ENCODE measurements at regions not wholly inside any gene's neighbourhood (a gene's known extent, or its start where the extent isn't known, plus 50 kb on each side); places are given as distances from the start of the nearest gene placed in this dataset.

GRCh38 chr13:76131551-76131950 is 495.4 kb downstream of the LMO7 start:
- H3K27ac Mint-ChIP-seq = no peak overlapping the region
- CTCF ChIA-PET = no interaction called here
- no peaks in the 10 kb centered on the region for H3K4me1 Mint-ChIP-seq
- POLR2A ChIA-PET = no interaction called here
- no peak for TF ChIP-seq CTCF (IDR thresholded peaks at IDR 0.05)
- intact Hi-C loops (cut with micrococcal nuclease) = no loop called here
- DNase-seq (no peak), ATAC-seq (ENCODE audit: low read depth) (no peak)
- H3K9me3 Mint-ChIP-seq = peaks cover 4% of the 10 kb centered on the region
- no peaks in the 10 kb centered on the region for H3K27me3 Mint-ChIP-seq
- no peaks in the 10 kb centered on the region for H3K36me3 Mint-ChIP-seq (ENCODE audit: low read depth)
- no peak overlapping the region for H3K4me3 Mint-ChIP-seq

DNA sequence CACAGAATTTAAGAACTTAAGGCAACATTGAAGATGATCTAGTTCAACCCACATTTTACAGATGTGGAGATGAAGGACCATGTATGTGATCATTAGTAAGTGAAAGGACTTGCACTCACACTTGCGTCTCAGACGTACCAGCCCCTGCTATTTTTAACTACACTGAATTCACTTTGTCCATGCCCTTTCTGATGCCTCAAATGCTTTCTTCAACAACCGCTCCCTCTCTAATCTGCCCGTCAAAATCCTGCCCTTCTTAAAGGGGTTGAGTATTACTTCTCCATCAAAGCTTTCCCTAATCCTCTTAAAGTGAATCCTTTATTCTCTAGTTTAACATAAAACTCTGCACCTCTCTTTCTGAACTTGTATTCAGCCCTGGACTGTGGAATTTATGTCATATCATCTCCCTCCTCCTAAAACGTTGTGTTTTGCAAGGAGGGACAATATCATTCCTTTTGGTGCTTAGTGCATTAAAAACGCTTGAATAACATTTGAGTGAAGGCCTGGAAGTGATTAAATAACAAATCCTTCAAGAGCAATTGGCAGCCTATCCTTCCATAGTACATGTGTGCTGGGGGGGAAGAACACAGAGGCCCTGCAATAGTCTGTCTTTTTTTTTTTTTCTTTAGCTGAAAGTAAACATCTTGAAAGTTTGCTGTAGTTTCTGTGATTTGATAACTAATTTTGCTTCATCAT is 493.3 kb downstream of the LMO7 start:
- Mint-ChIP-seq H3K27ac (no peak overlapping the region), H3K9me3 (peaks cover 4% of the 10 kb centered on the region), H3K27me3 (no peaks in the 10 kb centered on the region), H3K4me3 (no peak overlapping the region), H3K36me3 (ENCODE audit: low read depth) (no peaks in the 10 kb centered on the region), H3K4me1 (no peaks in the 10 kb centered on the region)
- no peak for DNase-seq
- intact Hi-C loops (cut with micrococcal nuclease) = no loop called here
- POLR2A ChIA-PET = no interaction called here
- CTCF ChIA-PET = interaction anchor here (0.6 kb wide), 1 partner anchor 38 kb away, joined by 3 read pairs; no protein-coding TSS in a partner anchor
- no peak for TF ChIP-seq CTCF (IDR thresholded peaks at IDR 0.05)
- ATAC-seq (ENCODE audit: low read depth) = no peak

- Mint-ChIP-seq H3K27ac (no peak overlapping the region), H3K36me3 (ENCODE audit: low read depth) (no peaks in the 10 kb centered on the region)
Measured at GRCh38 chr13:76127922-76128321, 491.8 kb downstream of the LMO7 start.

GRCh38 chr13:76123548-76123947 is 487.4 kb downstream of the LMO7 start:
- ATAC-seq (ENCODE audit: low read depth) (no peak), DNase-seq (no peak)
- intact Hi-C loops (cut with micrococcal nuclease) = no loop called here
- Mint-ChIP-seq H3K4me1 (no peaks in the 10 kb centered on the region), H3K27ac (no peak overlapping the region), H3K4me3 (no peak overlapping the region), H3K27me3 (no peaks in the 10 kb centered on the region), H3K36me3 (ENCODE audit: low read depth) (no peaks in the 10 kb centered on the region), H3K9me3 (peaks cover 24% of the 10 kb centered on the region)
- TF ChIP-seq CTCF (IDR thresholded peaks at IDR 0.05) = no peak
- POLR2A ChIA-PET = no interaction called here
- CTCF ChIA-PET = no interaction called here

More at GRCh38 chr13:76127922-76128321, 491.8 kb downstream of the LMO7 start:
- ChIA-PET CTCF (no interaction called here), POLR2A (no interaction called here)
- H3K4me3 Mint-ChIP-seq = no peak overlapping the region
- intact Hi-C loops (cut with micrococcal nuclease) = no loop called here
- ATAC-seq (ENCODE audit: low read depth) (no peak), DNase-seq (no peak)
- H3K4me1 Mint-ChIP-seq = no peaks in the 10 kb centered on the region
- no peak for TF ChIP-seq CTCF (IDR thresholded peaks at IDR 0.05)
- peaks cover 7% of the 10 kb centered on the region for H3K9me3 Mint-ChIP-seq
- H3K27me3 Mint-ChIP-seq = no peaks in the 10 kb centered on the region

- no peak for TF ChIP-seq CTCF (IDR thresholded peaks at IDR 0.05)
- DNase-seq = no peak
- Mint-ChIP-seq H3K4me1 (no peaks in the 10 kb centered on the region), H3K27ac (no peak overlapping the region), H3K9me3 (peaks cover 15% of the 10 kb centered on the region), H3K27me3 (no peaks in the 10 kb centered on the region), H3K36me3 (ENCODE audit: low read depth) (no peaks in the 10 kb centered on the region), H3K4me3 (no peak overlapping the region)
- intact Hi-C loops (cut with micrococcal nuclease) = no loop called here
- no peak for ATAC-seq (ENCODE audit: low read depth)
- ChIA-PET POLR2A (no interaction called here), CTCF (no interaction called here)
Measured at GRCh38 chr13:76116751-76117360, 480.7 kb downstream of the LMO7 start.
